Lung microvascular endothelial cell (primary cell): ENCODE measurements at regions not wholly inside any gene's neighbourhood (a gene's known extent, or its start where the extent isn't known, plus 50 kb on each side); places are given as distances from the start of the nearest gene placed in this dataset.
"Not testable (repeated sequence)": the region's sequence is repeated elsewhere in the genome, so short reads cannot be mapped to it uniquely, and the experiment has no call there.

Source experiments
- DNase-seq, 2 donors: peaks; one replicate each; pipeline versions ENCODE4 v3.0.0 to v3.0.0-alpha.2; 2010; ENCODE audit warnings: low read depth in 2 of 2

- peak in 1 of 2 donors; percentile 2 for DNase-seq
Measured at GRCh38 chr5:164277720-164278119, 772.3 kb downstream of the MAT2B start.

GRCh38 chr5:164289526-164289925 is 784.1 kb downstream of the MAT2B start:
- no peak for DNase-seq

- DNase-seq = peak; percentile 9 to 14
Measured at GRCh38 chr5:164296603-164297080, 791.2 kb downstream of the MAT2B start.

- DNase-seq = no peak
Measured at GRCh38 chr5:164298165-164298564, 792.7 kb downstream of the MAT2B start.

- no peak for DNase-seq
Measured at GRCh38 chr5:164300295-164300694, 794.9 kb downstream of the MAT2B start.

GRCh38 chr5:164301136-164301535 is 795.7 kb downstream of the MAT2B start:
- no peak for DNase-seq

- DNase-seq = no peak
Measured at GRCh38 chr5:164301708-164302107, 796.3 kb downstream of the MAT2B start.

GRCh38 chr5:164302533-164303235 is 797.3 kb downstream of the MAT2B start:
- DNase-seq = no peak

GRCh38 chr5:164303646-164304215 is 798.3 kb downstream of the MAT2B start:
- no peak for DNase-seq

- DNase-seq = peak in 1 of 2 donors; percentile 24
Measured at GRCh38 chr5:164306662-164307061, 801.2 kb downstream of the MAT2B start.

- no peak for DNase-seq
Measured at GRCh38 chr5:164312801-164313200, 807.4 kb downstream of the MAT2B start.

GRCh38 chr5:164317676-164318075 is 812.3 kb downstream of the MAT2B start:
- no peak for DNase-seq

- DNase-seq = no peak
Measured at GRCh38 chr5:164319161-164319560, 813.7 kb downstream of the MAT2B start.

GRCh38 chr5:164324239-164324638 is 818.8 kb downstream of the MAT2B start:
- no peak for DNase-seq

- DNase-seq = no peak
Measured at GRCh38 chr5:164326219-164326618, 820.8 kb downstream of the MAT2B start.

GRCh38 chr5:164327166-164327565 is 821.7 kb downstream of the MAT2B start:
- not testable (repeated sequence) for DNase-seq

GRCh38 chr5:164332349-164333196 is 827.2 kb downstream of the MAT2B start:
- no peak for DNase-seq

- DNase-seq = peak in 1 of 2 donors; percentile 73
Measured at GRCh38 chr5:164335837-164336236, 830.4 kb downstream of the MAT2B start.

GRCh38 chr5:164336276-164336675 is 830.9 kb downstream of the MAT2B start:
- no peak for DNase-seq

GRCh38 chr5:164336906-164337305 is 831.5 kb downstream of the MAT2B start:
- DNase-seq = peak in 1 of 2 donors; percentile 5

GRCh38 chr5:164341056-164341619 is 835.7 kb downstream of the MAT2B start:
- DNase-seq = peak in 1 of 2 donors; percentile 19
